ENCODE measurements at regions not wholly inside any gene's neighbourhood (a gene's known extent, or its start where the extent isn't known, plus 50 kb on each side); places are given as distances from the start of the nearest gene placed in this dataset.

- no peak overlapping the region for H2BK12ac ChIP-seq (ENCODE audit: insufficient read length, low read depth, low read length)
- no peak overlapping the region for H3T11ph ChIP-seq (ENCODE audit: low read length)
- H4K8ac ChIP-seq (replicated peaks; ENCODE audit: insufficient read length, low read depth, low read length) = no peak overlapping the region
- Mint-ChIP-seq H3K36me3 (ENCODE audit: insufficient read depth in 1 of 3, low read depth in 3 of 3) (no peaks in the 10 kb centered on the region; a peak in 1 of 7 replicates), H3K9me3 (no peaks in the 10 kb centered on the region), H3K4me3 (no peak overlapping the region; a peak in 1 of 5 replicates), H3K27ac (no peak overlapping the region; a peak in 1 of 7 replicates), H3K4me1 (peaks cover 13 to 21% of the 10 kb centered on the region in 2 experiments), H3K27me3 (ENCODE audit: low read depth) (no peaks in the 10 kb centered on the region; the same call in 1 of the 2 replicates)
- no peaks in the 10 kb centered on the region for H3K79me1 ChIP-seq (ENCODE audit: insufficient read depth, low read depth, low read length, poor library complexity, severe bottlenecking)
- H2BK5ac ChIP-seq (ENCODE audit: insufficient read length, low read length) = no peak overlapping the region
- no peak for DNase-seq
- H3K27me3 ChIP-seq (ENCODE audit: insufficient read depth, low read length) = no peaks in the 10 kb centered on the region
- no peak overlapping the region for H3K4ac ChIP-seq (ENCODE audit: low read depth, low read length)
- no peaks in the 10 kb centered on the region for H4K20me1 ChIP-seq (ENCODE audit: control insufficient read depth, insufficient read depth, insufficient read length)
- WGBS (ENCODE audit: extremely low coverage, insufficient read length, low lambda C conversion rate) = no CpG with 5 or more reads among the region's 11 CpGs
- H2BK15ac ChIP-seq (ENCODE audit: low read depth, low read length) = no peak overlapping the region
- H3K9me3 ChIP-seq (ENCODE audit: control insufficient read depth, low read depth, low read length) = no peaks in the 10 kb centered on the region
- H2BK20ac ChIP-seq (ENCODE audit: low read depth, low read length, poor library complexity, severe bottlenecking) = no peak overlapping the region
- no peak overlapping the region for H2BK120ac ChIP-seq (ENCODE audit: low read depth, low read length, poor library complexity, severe bottlenecking)
- H3K27ac ChIP-seq (ENCODE audit: insufficient read length, low read depth, low read length) = no peak overlapping the region
- H3K56ac ChIP-seq (ENCODE audit: insufficient read length, low read depth, low read length) = no peak overlapping the region
- H3K23ac ChIP-seq (ENCODE audit: insufficient read length, low read depth, low read length) = no peak overlapping the region
- no peak overlapping the region for H3K4me2 ChIP-seq (ENCODE audit: insufficient read depth, insufficient read length, low read length)
- no peak overlapping the region for H2AK5ac ChIP-seq (ENCODE audit: insufficient read length, low read length)
- no peak overlapping the region for H3K18ac ChIP-seq (ENCODE audit: insufficient read length, low read depth, low read length)
- TF ChIP-seq CTCF (conservative IDR thresholded peaks at IDR 0.05) = no peak
- no peak overlapping the region for H4K91ac ChIP-seq (ENCODE audit: insufficient read length, low read depth, low read length)
- H2AFZ ChIP-seq (ENCODE audit: low read length) = no peak overlapping the region
- no peaks in the 10 kb centered on the region for H3K4me1 ChIP-seq (ENCODE audit: insufficient read depth, low read length)
- H3K79me2 ChIP-seq (ENCODE audit: insufficient read depth, low read length) = no peaks in the 10 kb centered on the region
- H3K14ac ChIP-seq (ENCODE audit: insufficient read depth, low read length) = no peak overlapping the region
- no peak overlapping the region for H4K5ac ChIP-seq (ENCODE audit: insufficient read length, low read depth, low read length)
- H3K9ac ChIP-seq (ENCODE audit: extremely low read depth, insufficient read length, low read length) = no peak overlapping the region
- no peaks in the 10 kb centered on the region for H3K23me2 ChIP-seq (ENCODE audit: insufficient read length, low read depth, low read length, poor library complexity, severe bottlenecking)
Observed at GRCh38 chr11:79506734-79507344, 66.0 kb upstream of the TENM4 start.

Data from H9 (cell line).